Stimulated activated CD8-positive, alpha-beta memory T cell treated with anti-CD3 and anti-CD28 coated beads, Interleukin-12 subunit alpha, Interleukin-12 subunit beta, amount 100 ng/mL, for 24 hours (primary cell): ENCODE measurements at regions not wholly inside any gene's neighbourhood (a gene's known extent, or its start where the extent isn't known, plus 50 kb on each side); places are given as distances from the start of the nearest gene placed in this dataset.

ENCODE experiments used
- DNase-seq: peaks from one replicate; pipeline ENCODE4 v3.0.0-alpha.2; 2020; ENCODE audit errors: extremely low read depth

DNA sequence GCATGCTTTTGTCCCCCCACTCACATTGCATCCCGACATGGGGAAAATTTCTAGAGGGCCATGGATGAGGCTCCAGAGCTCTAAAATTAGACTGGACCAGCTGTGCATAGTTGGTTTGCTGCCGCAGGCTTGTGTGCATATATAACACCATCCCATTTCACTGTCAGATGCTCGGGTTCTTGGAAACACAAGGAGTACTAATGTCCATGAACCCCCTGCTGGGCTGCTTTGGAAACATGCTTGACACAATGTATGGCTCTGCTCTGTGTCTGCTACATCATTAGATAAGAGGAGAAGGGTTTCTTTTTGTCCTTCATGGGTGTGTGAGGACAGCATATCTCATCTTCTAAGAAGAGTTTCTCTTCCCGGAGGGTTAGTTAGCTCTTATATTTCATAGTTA, 292.1 kb upstream of the RORB start:
- DNase-seq = no peak

DNA sequence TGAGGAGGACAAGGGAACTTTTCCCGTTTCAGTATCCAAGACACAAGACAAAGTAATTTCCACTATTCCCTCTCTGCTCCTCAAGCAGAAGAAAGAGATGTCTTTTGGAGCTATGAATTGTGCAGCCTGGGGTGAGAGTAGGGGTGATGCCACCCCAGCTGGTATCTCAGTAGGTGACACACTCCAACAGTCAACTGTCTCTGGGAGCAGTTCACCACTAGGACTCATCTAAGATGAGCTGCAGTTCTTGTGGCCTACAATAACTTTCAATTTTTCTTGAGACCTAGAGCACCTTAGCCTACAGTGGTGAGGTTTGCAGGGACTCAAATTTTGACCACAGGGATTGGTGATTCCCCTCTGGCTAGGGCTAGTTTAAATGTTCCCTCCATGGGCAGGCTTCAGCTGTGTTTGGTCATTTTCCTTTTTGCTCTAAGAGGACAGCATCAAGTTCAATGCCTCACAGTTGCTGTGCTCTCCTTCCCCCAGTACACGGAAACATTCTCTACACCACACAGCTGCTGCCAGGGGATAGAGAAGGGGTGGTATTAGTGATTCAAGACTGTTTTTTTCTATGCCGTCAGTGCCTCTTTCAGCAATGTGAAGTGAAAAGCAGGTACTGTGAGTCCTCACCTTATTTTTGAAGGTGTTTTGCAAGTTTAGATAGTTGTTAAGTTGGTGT, 278.6 kb upstream of the RORB start:
- DNase-seq = no peak

DNA sequence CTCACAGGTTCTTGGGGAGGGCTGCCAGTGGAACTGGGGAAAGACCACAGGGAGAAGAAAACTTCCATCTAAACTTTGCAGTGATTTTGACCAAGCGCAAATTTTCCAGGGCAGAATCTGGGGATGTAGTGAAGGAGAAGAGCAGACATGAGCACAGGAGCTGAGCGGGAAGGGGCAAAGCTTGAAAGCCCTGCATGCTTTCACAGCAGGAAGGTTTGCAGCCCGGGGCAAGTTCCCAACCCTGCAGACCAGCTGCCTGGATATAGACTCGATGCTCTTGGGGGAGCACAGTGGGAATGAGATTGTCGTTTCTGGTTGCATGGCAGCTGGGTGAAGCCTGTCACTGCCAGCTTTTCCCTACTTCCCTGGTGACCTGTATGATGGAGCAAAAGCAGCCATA, 276.8 kb upstream of the RORB start:
- no peak for DNase-seq

DNA sequence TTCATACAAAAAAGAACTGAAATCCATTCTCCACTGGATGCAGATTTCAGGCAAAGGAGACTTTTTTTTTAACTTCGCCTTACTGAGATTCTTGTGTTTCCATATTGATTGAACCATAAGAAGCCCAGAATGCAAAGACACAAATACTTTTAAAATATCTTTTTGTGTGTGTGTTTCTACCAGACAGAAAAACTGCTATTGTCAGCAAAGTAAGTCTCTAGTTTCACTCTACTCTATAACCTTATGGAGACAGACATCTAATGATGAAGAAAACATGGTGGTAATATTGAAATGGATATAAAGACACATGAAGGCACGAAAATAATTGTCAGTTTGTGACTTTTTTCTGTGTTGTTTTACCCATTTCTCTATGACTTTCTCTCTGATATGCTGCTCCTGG, 260.3 kb upstream of the RORB start:
- no peak for DNase-seq

DNA sequence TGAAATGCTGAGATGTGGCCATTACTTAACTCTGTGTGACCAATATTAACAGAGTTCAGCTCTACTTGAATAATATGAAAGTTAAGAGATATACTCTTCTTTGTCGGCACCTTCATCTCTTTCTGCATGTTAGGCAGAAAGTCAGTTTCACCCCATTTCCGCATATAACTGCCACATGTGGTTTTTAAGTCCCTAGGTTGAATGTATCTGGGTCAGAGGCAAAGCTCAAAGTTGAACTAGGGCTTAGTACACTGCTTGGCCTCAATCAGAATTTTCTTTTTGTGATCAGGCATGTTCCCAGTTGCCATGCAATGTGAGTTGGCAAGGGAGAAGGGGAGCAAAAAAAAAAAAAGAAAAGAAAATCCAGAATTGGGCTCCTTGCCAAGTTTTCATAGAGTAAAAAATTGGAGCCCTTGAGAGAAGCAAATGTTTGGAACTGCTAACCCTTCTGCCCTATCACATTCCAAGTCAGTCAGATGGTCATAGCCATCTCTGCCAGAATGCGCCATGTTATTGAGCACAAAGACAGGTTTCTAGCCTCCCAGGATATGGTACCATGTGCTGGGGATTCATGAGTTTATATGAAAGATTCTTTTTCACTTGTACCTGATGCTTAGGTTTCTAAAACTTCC, 251.2 kb upstream of the RORB start:
- no peak for DNase-seq

DNA sequence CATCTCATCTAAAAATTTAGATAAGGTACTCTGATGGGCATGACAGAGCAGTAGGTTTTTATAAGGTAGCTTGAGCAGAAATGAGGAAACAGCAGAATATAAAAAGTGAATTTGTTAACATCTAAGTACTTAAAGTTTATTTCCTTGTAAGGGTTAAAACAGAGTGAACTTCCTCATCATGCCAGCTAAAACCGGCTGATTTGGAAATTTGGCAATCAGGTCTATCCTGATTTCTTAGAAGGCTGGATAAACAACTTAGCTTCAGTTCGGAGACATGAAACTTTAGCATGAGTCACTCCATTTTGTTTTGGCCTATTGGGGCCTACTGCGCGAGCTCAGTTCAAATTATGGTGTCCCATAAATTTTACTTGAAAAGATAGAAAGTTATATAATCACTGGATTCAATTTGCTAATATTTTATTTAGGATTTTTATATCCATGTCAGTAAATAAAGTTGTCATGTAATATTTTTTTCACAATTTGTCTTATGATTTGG, 241.6 kb upstream of the RORB start:
- DNase-seq = no peak

DNA sequence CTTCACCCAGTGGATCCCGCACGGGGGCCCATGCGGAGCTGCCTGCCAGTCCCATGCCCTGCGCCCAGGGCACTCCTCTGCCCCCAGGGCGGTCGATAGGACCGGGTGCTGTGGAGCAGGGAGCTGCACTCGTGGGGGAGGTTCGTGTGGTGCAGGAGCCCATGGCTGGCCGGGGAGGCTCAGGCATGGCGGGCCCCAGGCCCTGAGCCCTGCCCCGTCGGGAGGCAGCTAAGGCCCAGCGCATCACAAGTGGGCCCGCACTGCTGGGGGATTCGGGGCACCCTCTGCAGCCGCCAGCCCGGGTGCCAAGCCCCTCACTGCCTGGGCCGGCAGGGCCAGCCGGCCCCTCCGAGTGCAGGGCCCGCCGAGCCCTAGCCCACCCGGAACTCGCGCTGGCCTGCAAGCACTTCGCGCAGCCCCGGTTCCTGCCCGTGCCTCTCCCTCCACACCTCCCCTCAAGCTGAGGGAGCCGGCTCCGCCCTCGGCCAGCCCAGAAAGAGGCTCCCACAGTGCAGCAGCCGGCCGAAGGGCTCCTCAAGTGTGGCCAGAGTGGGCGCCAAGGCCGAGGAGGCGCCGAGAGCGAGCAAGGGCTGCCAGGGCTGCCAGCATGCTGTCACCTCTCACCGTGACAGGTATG, 221.1 kb upstream of the RORB start:
- no peak for DNase-seq

DNA sequence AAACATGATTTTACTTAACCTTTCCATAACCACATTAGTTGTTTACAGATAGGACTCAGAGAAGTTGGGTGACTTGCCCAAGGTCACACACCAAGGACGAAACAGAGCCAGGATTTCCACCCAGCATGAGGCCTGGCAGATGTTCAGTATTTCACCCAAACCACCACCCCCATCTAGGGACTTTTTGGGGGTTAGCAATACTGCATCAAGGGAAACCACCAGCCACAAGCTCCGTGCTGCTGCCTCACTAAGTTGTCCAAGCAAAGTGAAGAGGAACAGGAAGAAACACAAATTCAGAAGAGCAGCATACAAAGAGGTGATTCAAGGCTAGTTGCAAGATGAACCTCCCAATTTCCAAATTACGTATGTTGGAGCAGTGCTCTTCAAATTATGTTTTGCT, 219.6 kb upstream of the RORB start:
- no peak for DNase-seq

DNA sequence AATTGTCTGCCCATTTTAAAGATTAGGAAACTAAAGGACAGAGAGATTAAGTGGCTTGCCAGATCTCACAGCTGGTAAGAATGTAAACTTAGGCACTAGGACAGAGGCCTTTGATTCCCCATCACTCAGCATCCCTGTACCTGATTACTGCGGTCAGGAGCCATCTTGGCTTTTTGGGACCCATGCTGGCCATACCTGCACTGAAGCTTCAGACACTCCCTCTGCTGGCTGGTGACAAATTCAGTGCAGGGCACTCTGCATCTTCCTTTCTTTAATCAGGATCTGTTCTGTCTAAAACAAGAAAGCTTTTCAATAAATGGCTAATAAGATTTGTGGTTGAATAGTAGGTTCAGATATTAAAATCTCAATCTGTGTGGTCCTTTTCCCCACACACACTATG, 215.5 kb upstream of the RORB start:
- DNase-seq = no peak

DNA sequence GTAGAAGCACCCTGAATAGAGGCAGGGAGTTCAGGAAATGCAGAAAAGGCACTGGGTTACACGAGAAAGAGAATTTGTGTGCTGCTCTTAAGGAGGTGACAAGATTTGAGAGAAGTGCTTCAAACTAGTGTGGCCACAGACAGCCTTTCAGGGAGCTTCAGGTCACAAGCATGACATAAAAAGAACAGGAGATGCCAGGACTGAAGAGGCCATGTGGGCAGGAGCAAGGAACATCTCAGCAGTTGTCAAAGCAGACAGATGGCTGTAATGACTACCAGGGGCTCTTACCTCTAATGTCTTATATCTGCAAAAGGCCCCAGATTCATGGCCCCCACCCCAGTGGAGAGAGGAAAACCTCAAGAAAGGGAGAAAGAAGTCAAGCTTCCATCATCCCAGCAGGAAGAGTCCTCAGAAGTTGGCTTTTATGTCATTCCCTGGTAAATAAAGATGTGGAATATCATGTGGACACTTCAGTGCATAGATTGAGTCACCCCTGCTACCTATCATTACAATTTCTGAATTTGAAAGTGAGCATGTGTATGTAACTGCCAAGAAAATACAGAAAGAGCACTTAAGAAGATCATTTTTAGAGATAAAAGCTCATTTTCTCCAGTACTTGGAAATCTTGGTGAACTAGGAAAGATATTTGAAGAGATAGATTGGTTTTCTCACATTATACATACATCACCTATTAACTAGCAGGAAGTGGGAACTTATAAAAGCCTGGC, 214.4 kb upstream of the RORB start:
- DNase-seq = no peak

DNA sequence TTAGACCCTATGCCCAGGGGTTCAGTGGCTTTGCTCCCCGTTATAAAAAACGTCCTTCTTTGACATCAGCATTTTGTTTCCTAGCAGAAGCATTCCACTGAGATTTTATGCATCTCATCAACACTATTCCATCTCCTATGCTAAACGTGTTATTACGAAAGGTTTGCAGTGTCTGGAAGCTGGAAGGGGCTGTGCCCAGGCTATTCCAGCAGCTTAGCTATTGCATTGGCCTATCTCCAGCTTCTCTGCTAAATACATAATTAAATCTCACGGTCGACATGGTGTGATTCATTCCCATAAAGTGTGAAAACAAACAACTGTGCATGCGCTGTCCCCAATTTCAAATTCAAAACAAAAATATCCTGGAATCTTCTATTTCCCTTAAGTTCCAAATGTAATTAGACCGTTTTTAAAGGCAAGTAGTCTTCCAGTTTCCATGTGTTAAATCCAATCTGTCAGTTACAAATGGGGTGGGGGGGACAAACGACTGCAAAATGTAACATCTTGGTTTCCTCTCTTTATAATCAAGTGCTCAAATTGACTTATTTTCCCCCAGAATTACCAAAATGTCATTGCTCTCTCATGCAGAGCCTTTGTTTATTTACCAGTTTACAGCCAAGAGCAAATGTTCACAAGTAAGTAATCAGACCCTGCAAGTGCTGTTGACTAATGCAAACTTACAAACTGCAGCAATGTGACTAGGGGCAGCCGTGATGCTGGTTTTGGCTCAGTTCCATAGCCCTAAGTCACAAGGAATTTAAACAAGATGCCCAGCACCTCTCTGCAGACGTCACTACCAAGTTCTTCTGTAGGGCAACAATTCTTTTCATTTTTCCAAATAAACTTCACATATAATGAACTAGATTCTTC, 212.3 kb upstream of the RORB start:
- no peak for DNase-seq

DNA sequence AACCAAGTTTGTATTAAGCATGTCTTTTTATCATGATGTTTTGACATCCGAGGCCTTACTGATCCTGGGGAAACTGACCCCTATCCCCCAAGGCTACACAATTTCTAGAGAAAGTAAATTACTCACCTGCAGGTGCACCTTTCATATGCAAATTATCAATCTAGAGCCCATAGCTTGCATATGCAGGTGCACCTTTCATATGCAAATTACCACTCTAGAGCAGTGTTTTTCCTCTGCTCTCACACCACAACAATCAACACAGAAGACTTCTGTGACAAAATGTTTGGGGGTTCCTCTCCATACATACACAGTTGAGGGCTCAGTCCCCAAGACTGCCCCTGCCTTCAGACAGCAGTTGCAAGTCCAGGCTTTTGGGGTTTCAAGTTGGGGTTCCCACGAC, 203.7 kb upstream of the RORB start:
- no peak for DNase-seq

DNA sequence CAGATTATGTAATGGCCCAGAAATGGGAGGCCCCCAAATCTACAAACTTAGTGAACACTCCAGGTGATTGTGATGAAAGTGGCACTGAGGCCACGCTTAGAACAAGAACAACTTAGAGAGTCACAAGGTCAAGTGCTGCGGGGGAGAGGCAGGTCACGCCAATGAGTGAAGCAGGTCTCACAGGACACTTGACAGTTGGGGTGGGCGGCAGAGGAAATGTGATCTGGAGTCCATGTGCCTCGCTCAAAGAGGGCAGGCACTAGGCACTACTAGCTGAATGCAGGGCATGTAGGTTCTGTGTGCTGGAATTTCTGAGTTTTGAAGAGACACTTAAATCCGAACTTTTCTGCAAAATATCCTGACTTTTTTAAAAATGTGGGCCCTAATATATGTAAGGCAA, 193.2 kb upstream of the RORB start:
- no peak for DNase-seq

DNA sequence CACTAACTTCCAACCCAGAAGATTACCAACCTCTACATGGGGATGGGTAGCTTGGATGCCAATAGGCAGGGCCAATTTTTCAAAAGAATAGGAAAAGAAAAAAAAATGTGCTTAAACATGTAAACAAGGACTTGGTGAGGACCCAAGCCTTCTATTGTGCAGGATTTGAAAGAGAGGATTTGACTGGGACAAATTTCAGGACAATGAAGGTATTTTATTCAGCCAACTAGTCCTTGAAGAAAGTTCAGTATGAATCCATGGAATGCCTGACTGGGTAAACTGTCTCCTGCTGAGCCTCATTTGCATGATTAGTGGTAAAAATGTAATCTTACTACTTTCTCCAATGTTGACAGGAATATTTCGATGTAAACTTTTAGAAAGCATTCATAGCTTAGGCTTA, 192.5 kb upstream of the RORB start:
- no peak for DNase-seq

DNA sequence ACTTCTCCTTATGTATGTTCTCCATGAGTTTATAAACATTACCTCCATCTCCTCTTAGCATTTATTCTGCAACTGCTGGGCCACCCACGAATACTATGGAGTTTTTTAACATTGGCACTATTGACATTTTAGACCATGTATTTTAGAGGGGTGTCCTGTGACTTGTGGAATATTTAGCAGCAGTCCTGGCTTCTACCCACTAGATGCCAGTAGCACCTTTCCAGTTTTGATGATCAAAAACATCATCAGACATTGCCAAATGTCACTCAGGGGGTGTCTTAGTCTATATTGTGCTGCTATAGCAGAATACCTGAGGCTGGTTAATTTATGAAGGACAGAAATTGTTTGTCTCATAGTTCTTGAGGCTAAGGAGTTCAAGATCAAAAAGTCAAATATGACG, 187.5 kb upstream of the RORB start:
- DNase-seq = no peak

DNA sequence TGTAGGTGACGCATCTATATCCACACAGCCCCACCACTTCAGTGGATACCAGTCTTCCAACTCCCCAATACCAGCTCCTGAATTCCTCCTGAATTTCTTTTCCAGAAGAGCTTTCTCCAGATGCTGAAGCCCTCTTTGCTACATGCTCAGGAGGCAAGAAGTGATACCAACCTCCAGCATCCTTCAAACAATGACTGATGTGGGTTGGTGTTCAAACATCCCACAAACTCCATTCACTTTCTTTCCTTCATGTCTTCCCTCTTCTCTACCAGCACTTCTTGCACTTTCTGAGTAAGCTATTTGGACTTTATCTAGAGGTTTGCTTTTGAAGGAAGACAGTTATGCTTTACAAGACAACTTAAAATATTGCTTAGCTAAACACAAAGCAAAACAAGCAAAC, 179.9 kb upstream of the RORB start:
- no peak for DNase-seq

DNA sequence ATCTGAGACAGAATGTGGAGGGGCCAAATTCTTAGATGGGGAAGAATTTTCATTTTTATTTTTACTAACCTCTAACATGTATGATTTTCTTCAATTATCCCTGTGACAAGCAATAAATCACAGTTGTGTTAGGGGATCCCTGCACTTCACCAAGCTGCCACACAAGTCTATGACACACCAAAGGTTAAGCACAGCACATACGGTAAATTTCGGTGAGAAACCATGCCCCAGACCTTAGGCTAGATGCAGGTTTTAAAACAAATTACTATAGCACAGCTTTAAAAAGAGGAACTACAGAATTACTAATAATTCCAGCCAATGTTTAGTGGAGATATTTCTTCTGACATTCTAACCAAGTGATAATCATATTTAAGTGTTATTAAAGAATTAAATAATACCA, 175.7 kb upstream of the RORB start:
- no peak for DNase-seq

DNA sequence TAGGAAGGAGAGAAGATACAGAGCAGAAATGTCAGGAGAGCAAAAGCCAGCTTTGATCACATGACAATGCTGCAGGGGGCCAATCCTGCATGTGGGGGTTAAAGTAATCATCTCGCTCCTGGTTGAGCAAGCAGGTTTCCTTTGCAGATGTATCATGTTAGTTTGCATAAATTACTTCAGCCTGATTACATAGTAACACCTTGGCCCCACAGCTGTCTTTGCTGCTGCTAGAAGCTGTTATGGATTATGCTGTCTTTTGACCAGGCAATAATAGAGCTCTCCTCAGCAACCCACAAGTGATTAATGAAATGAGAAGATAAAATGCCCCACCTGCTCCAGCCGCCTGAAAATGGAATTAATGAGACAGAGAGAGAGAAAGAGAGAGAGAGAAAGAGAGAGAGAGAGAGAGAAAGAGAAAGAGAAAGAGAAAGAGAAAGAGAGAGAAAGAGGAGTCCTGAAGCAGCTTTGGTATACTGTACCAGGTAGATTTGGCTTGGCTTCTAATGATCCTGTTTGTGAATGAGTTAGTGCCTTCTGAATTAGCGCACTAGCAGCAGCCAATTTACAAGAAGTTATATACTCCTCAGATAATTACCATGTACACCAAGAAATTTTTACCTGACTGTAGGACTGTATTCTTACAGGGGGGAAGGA, 174.3 kb upstream of the RORB start:
- no peak for DNase-seq

DNA sequence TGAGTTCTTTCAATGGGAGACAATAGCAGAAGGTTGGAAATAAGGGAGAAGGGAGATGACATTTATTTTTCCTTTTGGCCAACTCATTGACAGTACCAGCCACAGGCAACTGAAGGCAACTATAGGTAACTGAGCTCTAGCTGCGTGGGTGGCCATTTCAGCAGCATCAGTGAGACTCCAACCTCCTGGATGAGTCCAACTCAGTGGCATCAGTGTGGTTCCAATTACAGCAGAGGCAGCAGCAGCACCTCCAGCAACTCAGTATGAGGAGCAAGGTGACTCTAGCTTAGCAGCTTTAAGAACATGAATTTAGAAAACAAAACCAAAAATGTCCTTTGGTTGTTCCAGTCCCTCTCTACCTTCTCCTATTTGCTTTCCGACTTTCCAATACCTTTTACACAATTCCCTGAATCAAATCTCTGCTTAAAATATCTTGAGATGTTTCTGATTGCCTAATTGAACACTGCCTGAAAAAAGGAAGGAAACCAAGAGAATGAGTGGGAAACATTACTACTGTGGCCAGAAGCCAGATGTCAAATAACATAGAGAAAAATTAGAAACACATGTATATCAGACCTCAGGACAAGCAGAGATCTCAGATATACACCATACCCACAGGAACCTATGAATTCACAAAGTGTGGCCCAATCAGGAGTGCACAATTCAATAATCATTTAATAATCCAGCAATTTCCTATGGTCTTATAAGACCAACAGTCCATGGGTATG, 166.5 kb upstream of the RORB start:
- DNase-seq = no peak

DNA sequence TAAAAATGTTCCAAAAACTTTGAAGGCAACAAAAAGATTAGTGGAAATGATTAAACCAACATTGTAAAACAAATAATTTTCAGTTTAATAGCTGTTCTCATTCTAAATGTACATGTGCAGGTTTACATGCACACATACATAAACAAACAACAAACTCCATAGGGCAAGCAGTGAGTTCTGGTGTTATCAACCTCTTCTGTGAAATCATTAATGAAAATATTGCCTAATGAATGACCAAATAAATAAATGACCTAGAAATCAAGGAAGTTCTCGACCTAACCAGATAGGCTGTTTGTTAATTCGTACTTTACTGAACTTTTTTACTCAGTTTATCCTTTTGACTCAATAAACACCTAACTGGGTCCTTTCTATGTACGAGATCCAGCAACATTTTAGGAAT, 165.5 kb upstream of the RORB start:
- DNase-seq = no peak
